Ammon's horn (tissue), 1 donor: ENCODE measurements at regions not wholly inside any gene's neighbourhood (a gene's known extent, or its start where the extent isn't known, plus 50 kb on each side); places are given as distances from the start of the nearest gene placed in this dataset.
A peak's percentile ranks its signal among the peaks of the same experiment; 100 is the strongest.
"Not testable (repeated sequence)": the region's sequence is repeated elsewhere in the genome, so short reads cannot be mapped to it uniquely, and the experiment has no call there.

ENCODE experiments used
- DNase-seq: peaks from one replicate; pipeline ENCODE4 v3.0.0-alpha.2; 2016; ENCODE audit warnings: low spot score

GRCh38 chr6:163876391-163876790 lies 461.9 kb downstream of the QKI start:
- no peak for DNase-seq

- DNase-seq = no peak
These were observed 460.3 kb downstream of the QKI start for GRCh38 chr6:163874784-163875183.

- DNase-seq = no peak
These were observed 457.8 kb downstream of the QKI start for GRCh38 chr6:163872335-163872734.

- DNase-seq = no peak
These were observed 457.1 kb downstream of the QKI start for GRCh38 chr6:163871616-163872015.

- DNase-seq = no peak
These were observed 453.2 kb downstream of the QKI start for GRCh38 chr6:163867518-163868292.

GRCh38 chr6:163866192-163866591 lies 451.7 kb downstream of the QKI start:
- no peak for DNase-seq

- DNase-seq = no peak
These were observed 449.0 kb downstream of the QKI start for GRCh38 chr6:163863565-163863964.

- DNase-seq = no peak
These were observed 448.2 kb downstream of the QKI start for GRCh38 chr6:163862701-163863100.

- peak; percentile 15 for DNase-seq
These were observed 447.1 kb downstream of the QKI start for GRCh38 chr6:163861627-163862026.

GRCh38 chr6:163860287-163861081 lies 446.0 kb downstream of the QKI start:
- no peak for DNase-seq

GRCh38 chr6:163858870-163859269 lies 444.4 kb downstream of the QKI start:
- not testable (repeated sequence) for DNase-seq

GRCh38 chr6:163857421-163857820 lies 442.9 kb downstream of the QKI start:
- no peak for DNase-seq

- DNase-seq = no peak
These were observed 436.4 kb downstream of the QKI start for GRCh38 chr6:163850874-163851273.

- no peak for DNase-seq
These were observed 430.2 kb downstream of the QKI start for GRCh38 chr6:163844761-163845160.

GRCh38 chr6:163844357-163844756 lies 429.8 kb downstream of the QKI start:
- DNase-seq = no peak

GRCh38 chr6:163843218-163843617 lies 428.7 kb downstream of the QKI start:
- no peak for DNase-seq

- no peak for DNase-seq
These were observed 427.9 kb downstream of the QKI start for GRCh38 chr6:163842467-163842866.

- DNase-seq = no peak
These were observed 427.2 kb downstream of the QKI start for GRCh38 chr6:163841733-163842132.

GRCh38 chr6:163841326-163841725 lies 426.8 kb downstream of the QKI start:
- DNase-seq = no peak

- no peak for DNase-seq
These were observed 426.4 kb downstream of the QKI start for GRCh38 chr6:163840880-163841279.

GRCh38 chr6:163839296-163839695 lies 424.8 kb downstream of the QKI start:
- DNase-seq = no peak

GRCh38 chr6:163837691-163838431 lies 423.3 kb downstream of the QKI start:
- peak; percentile 58 for DNase-seq
